Right lobe of liver (tissue), 6 donors: ENCODE measurements at regions not wholly inside any gene's neighbourhood (a gene's known extent, or its start where the extent isn't known, plus 50 kb on each side); places are given as distances from the start of the nearest gene placed in this dataset.

Experiments used
- ATAC-seq, 4 donors: fragments of 200-7000 bp; cut with Tn5 transposase; one replicate each; pipeline ENCODE4 v1.9.1; 2020; ENCODE audit warnings: mild to moderate bottlenecking in 4 of 4, moderate library complexity in 4 of 4
- DNase-seq, 3 donors: peaks; one replicate each; pipeline ENCODE4 v3.0.0-alpha.2; 2020
- H3K27ac ChIP-seq, 3 donors: fragments of 200-600 bp; one replicate each; pipeline ENCODE4 v1.8.0; 2022
- H3K27me3 ChIP-seq, 2 donors: fragments of 200-600 bp; one replicate each; pipeline ENCODE4 v1.8.0; 2022
- H3K36me3 ChIP-seq, 4 donors: fragments of 200-600 bp; sonication (generic) in 1 of 4; one replicate each; pipeline versions ENCODE4 v1.5.1 to v1.8.0; 2017 to 2022; ENCODE audit warnings: control low read depth in 1 of 4
- H3K4me1 ChIP-seq, 4 donors: fragments of 200-600 bp; sonication (generic) in 1 of 4; one replicate each; pipeline versions ENCODE4 v1.5.1 to v1.8.0; 2017 to 2022; ENCODE audit warnings: control low read depth in 1 of 4
- H3K4me3 ChIP-seq, 3 donors: fragments of 200-600 bp; one replicate each; pipeline ENCODE4 v1.8.0; 2022
- H3K9me3 ChIP-seq, 4 donors: fragments of 200-600 bp; sonication (generic) in 1 of 4; one replicate each; pipeline versions ENCODE4 v1.5.1 to v1.8.0; 2017 to 2022; ENCODE audit warnings: control low read depth in 1 of 4
- POLR2A ChIP-seq: fragments of 450-650 bp; IDR thresholded peaks from one replicate; pipeline ENCODE4 v1.6.1; 2017; ENCODE audit warnings: antibody characterized with exemption, mild to moderate bottlenecking
- WGBS: methylation state at CpG from one replicate; pipeline ENCODE4 v1.1.6; 2018; ENCODE audit warnings: low coverage, low lambda C conversion rate; ENCODE audit not compliant: insufficient coverage; ENCODE audit errors: missing lambda C conversion rate; 5-methylcytosine and 5-hydroxymethylcytosine counted together
- intact Hi-C, 2 donors: fragments of 100-400 bp; cut with DNase I; formaldehyde crosslinking; loops; one replicate each; pipeline versions ENCODE4 v1.11.2 to v1.14.1; 2022
- TF ChIP-seq, protein P1 (sequence below), 4 donors: fragments of 200-600 bp in 3 of 4; fragments of 450-650 bp in 1 of 4; IDR thresholded peaks; one replicate each; pipeline versions ENCODE4 v1.5.1 to v1.8.0; 2016 to 2022; ENCODE audit warnings: antibody characterized with exemption in 4 of 4, mild to moderate bottlenecking in 2 of 4
- donor health status: DM: no; HTN: yes; CAD: no.
- donor health status: DM: no; HTN: no; CAD: no.
- donor health status: DM: no; HTN: no; CAD: no.
- donor health status: DM: no; HTN: yes; CAD: no.
- donor health status: DM: no; HTN: yes; CAD: no.

DNA sequence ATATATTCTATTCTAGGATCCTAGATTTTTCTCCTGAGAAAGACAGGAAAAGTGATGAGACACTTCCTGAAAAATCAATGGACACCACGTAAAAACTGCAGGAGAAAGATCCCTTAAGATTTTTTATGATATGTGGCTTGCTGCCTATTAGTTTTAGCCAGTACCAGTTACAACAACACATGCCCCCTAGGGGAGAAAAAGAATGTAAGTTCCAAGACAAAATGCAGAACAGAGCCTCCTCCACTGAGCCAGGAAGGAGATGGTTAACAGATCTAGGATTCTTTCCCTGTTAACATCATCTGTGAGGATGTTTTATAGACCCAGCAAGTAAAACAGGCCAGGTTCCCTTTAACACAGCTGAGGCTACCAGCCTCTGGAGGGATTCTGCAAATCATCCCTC lies 574.7 kb downstream of the TLE4 start:
- no peak overlapping the region for H3K27ac ChIP-seq
- no peaks in the 10 kb centered on the region for H3K27me3 ChIP-seq
- no peak for ATAC-seq
- H3K4me1 ChIP-seq: no peaks in the 10 kb centered on the region
- H3K9me3 ChIP-seq: no peaks in the 10 kb centered on the region
- 24% methylated on average over 1 of the region's 1 CpG for WGBS
- DNase-seq: no peak
- H3K4me3 ChIP-seq: no peak overlapping the region
- TF ChIP-seq, protein P1, sequence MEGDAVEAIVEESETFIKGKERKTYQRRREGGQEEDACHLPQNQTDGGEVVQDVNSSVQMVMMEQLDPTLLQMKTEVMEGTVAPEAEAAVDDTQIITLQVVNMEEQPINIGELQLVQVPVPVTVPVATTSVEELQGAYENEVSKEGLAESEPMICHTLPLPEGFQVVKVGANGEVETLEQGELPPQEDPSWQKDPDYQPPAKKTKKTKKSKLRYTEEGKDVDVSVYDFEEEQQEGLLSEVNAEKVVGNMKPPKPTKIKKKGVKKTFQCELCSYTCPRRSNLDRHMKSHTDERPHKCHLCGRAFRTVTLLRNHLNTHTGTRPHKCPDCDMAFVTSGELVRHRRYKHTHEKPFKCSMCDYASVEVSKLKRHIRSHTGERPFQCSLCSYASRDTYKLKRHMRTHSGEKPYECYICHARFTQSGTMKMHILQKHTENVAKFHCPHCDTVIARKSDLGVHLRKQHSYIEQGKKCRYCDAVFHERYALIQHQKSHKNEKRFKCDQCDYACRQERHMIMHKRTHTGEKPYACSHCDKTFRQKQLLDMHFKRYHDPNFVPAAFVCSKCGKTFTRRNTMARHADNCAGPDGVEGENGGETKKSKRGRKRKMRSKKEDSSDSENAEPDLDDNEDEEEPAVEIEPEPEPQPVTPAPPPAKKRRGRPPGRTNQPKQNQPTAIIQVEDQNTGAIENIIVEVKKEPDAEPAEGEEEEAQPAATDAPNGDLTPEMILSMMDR (IDR thresholded peaks at IDR 0.05): no peak
- no peak for TF ChIP-seq POLR2A
- intact Hi-C loops: no loop called here
- no peaks in the 10 kb centered on the region for H3K36me3 ChIP-seq

- H3K4me1 ChIP-seq: no peaks in the 10 kb centered on the region
- no peak overlapping the region for H3K27ac ChIP-seq
- no peak overlapping the region for H3K4me3 ChIP-seq
- ATAC-seq (no peak), DNase-seq (no peak)
- TF ChIP-seq, protein P1 (IDR thresholded peaks at IDR 0.05): no peak
- TF ChIP-seq POLR2A: no peak
- H3K36me3 ChIP-seq: no peaks in the 10 kb centered on the region
- no peaks in the 10 kb centered on the region for H3K27me3 ChIP-seq
- no peaks in the 10 kb centered on the region for H3K9me3 ChIP-seq
- 47% methylated on average over 2 of the region's 2 CpGs for WGBS
- intact Hi-C loops: no loop called here
Measured at GRCh38 chr9:80144856-80145255, 573.1 kb downstream of the TLE4 start.

GRCh38 chr9:80144406-80144805 lies 572.6 kb downstream of the TLE4 start:
- DNase-seq: no peak
- 88% methylated on average over 2 of the region's 2 CpGs for WGBS

GRCh38 chr9:80143899-80144298 lies 572.1 kb downstream of the TLE4 start:
- TF ChIP-seq, protein P1 (IDR thresholded peaks at IDR 0.05): no peak
- no peak for TF ChIP-seq POLR2A
- Histone ChIP-seq H3K9me3 (no peaks in the 10 kb centered on the region), H3K36me3 (no peaks in the 10 kb centered on the region), H3K27me3 (no peaks in the 10 kb centered on the region), H3K27ac (no peak overlapping the region), H3K4me3 (no peak overlapping the region), H3K4me1 (no peaks in the 10 kb centered on the region)
- 58% methylated on average over 3 of the region's 3 CpGs for WGBS
- DNase-seq (no peak), ATAC-seq (no peak)
- intact Hi-C loops: no loop called here

More at GRCh38 chr9:80144406-80144805, 572.6 kb downstream of the TLE4 start:
- Histone ChIP-seq H3K27me3 (no peaks in the 10 kb centered on the region), H3K27ac (no peak overlapping the region), H3K4me3 (no peak overlapping the region), H3K4me1 (no peaks in the 10 kb centered on the region), H3K36me3 (no peaks in the 10 kb centered on the region), H3K9me3 (no peaks in the 10 kb centered on the region)
- no peak for TF ChIP-seq POLR2A
- TF ChIP-seq, protein P1 (IDR thresholded peaks at IDR 0.05): no peak
- no peak for ATAC-seq
- intact Hi-C loops: no loop called here

- no peaks in the 10 kb centered on the region for H3K27me3 ChIP-seq
- no peak for TF ChIP-seq POLR2A
- TF ChIP-seq, protein P1 (IDR thresholded peaks at IDR 0.05): no peak
- WGBS: 34% methylated on average over 2 of the region's 2 CpGs
- no peaks in the 10 kb centered on the region for H3K9me3 ChIP-seq
- no peak for DNase-seq
- H3K4me1 ChIP-seq: no peaks in the 10 kb centered on the region
- no peak for ATAC-seq
- no peak overlapping the region for H3K27ac ChIP-seq
- no peaks in the 10 kb centered on the region for H3K36me3 ChIP-seq
- H3K4me3 ChIP-seq: no peak overlapping the region
- intact Hi-C loops: no loop called here
Measured at GRCh38 chr9:80134487-80134886, 562.7 kb downstream of the TLE4 start.
